Breast epithelium (tissue), 4 donors: ENCODE measurements at regions not wholly inside any gene's neighbourhood (a gene's known extent, or its start where the extent isn't known, plus 50 kb on each side); places are given as distances from the start of the nearest gene placed in this dataset.

Experiments
- DNase-seq, 2 donors: peaks; one replicate each; pipeline ENCODE4 v3.0.0-alpha.2; 2019; ENCODE audit warnings: low spot score in 2 of 2
- H3K27ac ChIP-seq, 2 donors: fragments of 200-600 bp; sonication (generic) in 1 of 2; one replicate each; pipeline ENCODE4 v1.5.1; 2016 to 2019; ENCODE audit warnings: mild to moderate bottlenecking in 1 of 2
- H3K27me3 ChIP-seq, 2 donors: fragments of 200-600 bp; sonication (generic) in 1 of 2; one replicate each; pipeline versions ENCODE4 v1.5.1 to v1.6.0; 2017 to 2019; ENCODE audit warnings: control low read depth in 1 of 2, mild to moderate bottlenecking in 1 of 2
- H3K36me3 ChIP-seq: fragments of 200-600 bp; one replicate; pipeline ENCODE4 v1.5.1; 2019
- H3K4me1 ChIP-seq, 2 donors: fragments of 200-600 bp; sonication (generic); one replicate each; pipeline ENCODE4 v1.5.1; 2016 to 2019; ENCODE audit warnings: control low read depth in 1 of 2
- H3K4me3 ChIP-seq, 3 donors: fragments of 200-600 bp; sonication (generic); 1 replicate in 2 of 3; 2 replicates in 1 of 3; pipeline ENCODE4 v1.5.1; 2016 to 2019; ENCODE audit warnings: mild to moderate bottlenecking in 3 of 3, moderate library complexity in 2 of 3
- H3K9me3 ChIP-seq, 2 donors: fragments of 200-600 bp; sonication (generic) in 1 of 2; one replicate each; pipeline ENCODE4 v1.5.1; 2016 to 2019; ENCODE audit warnings: control low read depth in 1 of 2
- CTCF ChIP-seq, 3 donors: fragments of 450-650 bp; IDR thresholded peaks; one replicate each; pipeline ENCODE4 v1.5.1; 2016 to 2017; ENCODE audit warnings: antibody characterized with exemption in 3 of 3, mild to moderate bottlenecking in 3 of 3, moderate library complexity in 3 of 3
- POLR2A ChIP-seq: fragments of 450-650 bp; IDR thresholded peaks from one replicate; pipeline ENCODE4 v1.6.1; 2016; ENCODE audit warnings: antibody characterized with exemption, mild to moderate bottlenecking, moderate library complexity
- POLR2AphosphoS5 ChIP-seq, 3 donors: sonication (generic); formaldehyde crosslinking; IDR thresholded peaks; one replicate each; pipeline ENCODE4 v1.6.1; 2017; ENCODE audit warnings: antibody characterized with exemption in 3 of 3
- intact Hi-C: fragments of 100-400 bp; cut with DNase I; formaldehyde crosslinking; loops from one replicate; pipeline ENCODE4 v1.15.1; 2023; ENCODE audit warnings: low total_unique reads

- Histone ChIP-seq H3K36me3 (no peaks in the 10 kb centered on the region), H3K4me3 (no peak overlapping the region), H3K4me1 (peaks cover 0 to 5% of the 10 kb centered on the region in 2 donors), H3K9me3 (no peaks in the 10 kb centered on the region), H3K27ac (no peak overlapping the region), H3K27me3 (peaks cover 0 to 5% of the 10 kb centered on the region in 2 donors)
- no peak for DNase-seq
- intact Hi-C loops = no loop called here
- no peak for TF ChIP-seq POLR2A
- TF ChIP-seq CTCF (IDR thresholded peaks at IDR 0.05) = no peak
- no peak for TF ChIP-seq POLR2AphosphoS5 (IDR thresholded peaks at IDR 0.05)
Measured at GRCh38 chr1:36651176-36651910, 168.6 kb upstream of the CSF3R start.

- Histone ChIP-seq H3K27me3 (peaks cover 0 to 12% of the 10 kb centered on the region in 2 donors), H3K4me1 (peaks cover 0 to 5% of the 10 kb centered on the region in 2 donors), H3K9me3 (no peaks in the 10 kb centered on the region), H3K4me3 (no peak overlapping the region), H3K27ac (no peak overlapping the region), H3K36me3 (no peaks in the 10 kb centered on the region)
- TF ChIP-seq CTCF (IDR thresholded peaks at IDR 0.05) = peak; percentile 45 to 77 (median 76)
- no peak for TF ChIP-seq POLR2A
- peak; percentile 50 to 68 for DNase-seq
- intact Hi-C loops = no loop called here
Measured at GRCh38 chr1:36650200-36651065, 167.7 kb upstream of the CSF3R start.

- Histone ChIP-seq H3K27ac (no peak overlapping the region), H3K4me3 (no peak overlapping the region), H3K4me1 (no peaks in the 10 kb centered on the region), H3K36me3 (no peaks in the 10 kb centered on the region), H3K9me3 (no peaks in the 10 kb centered on the region), H3K27me3 (peaks cover 0 to 15% of the 10 kb centered on the region in 2 donors)
- no peak for DNase-seq
- intact Hi-C loops = no loop called here
- TF ChIP-seq POLR2A = no peak
- no peak for TF ChIP-seq CTCF (IDR thresholded peaks at IDR 0.05)
- TF ChIP-seq POLR2AphosphoS5 (IDR thresholded peaks at IDR 0.05) = no peak
Measured at GRCh38 chr1:36645867-36646266, 163.2 kb upstream of the CSF3R start.

GRCh38 chr1:36644556-36644955, 161.8 kb upstream of the CSF3R start:
- TF ChIP-seq POLR2A (no peak), POLR2AphosphoS5 (IDR thresholded peaks at IDR 0.05) (no peak), CTCF (IDR thresholded peaks at IDR 0.05) (no peak)
- no peak overlapping the region for H3K27ac ChIP-seq
- no peak overlapping the region for H3K4me3 ChIP-seq
- no peaks in the 10 kb centered on the region for H3K9me3 ChIP-seq
- intact Hi-C loops = no loop called here
- peaks cover 0 to 15% of the 10 kb centered on the region in 2 donors for H3K27me3 ChIP-seq
- H3K4me1 ChIP-seq = no peaks in the 10 kb centered on the region
- no peaks in the 10 kb centered on the region for H3K36me3 ChIP-seq
- no peak for DNase-seq
